H1 (cell line): ENCODE measurements at regions not wholly inside any gene's neighbourhood (a gene's known extent, or its start where the extent isn't known, plus 50 kb on each side); places are given as distances from the start of the nearest gene placed in this dataset.

Source experiments
- CTCF ChIA-PET: fragments of 300-600 bp; sonication (Branson Sonifier 250); formaldehyde crosslinking; loops from one replicate; lab custom pipeline; 2021; ENCODE audit not compliant: partially characterized antibody; lab: Charles Lee
- POLR2A ChIA-PET: fragments of 300-600 bp; sonication (Branson Sonifier 250); formaldehyde crosslinking; loops from one replicate; lab custom pipeline; 2021; ENCODE audit warnings: inconsistent platforms; ENCODE audit not compliant: partially characterized antibody; lab: Charles Lee
- DNase-seq, 2 experiments: peaks; one replicate each; pipeline versions ENCODE4 v3.0.0 to v3.0.0-alpha.2; 2010 to 2022; ENCODE audit warnings: low spot score in 2 of 2, low read depth in 1 of 2, mixed read lengths in 1 of 2
- FAIRE-seq: peaks from 2 replicates; lab custom pipeline; 2011; peaks lifted over from hg19 to GRCh38; lab: Jason Lieb, UNC
- H2AFZ ChIP-seq: 2 replicates; pipeline ENCODE4 v1.8.1; 2012; ENCODE audit warnings: low read length, inconsistent platforms
- H2AK5ac ChIP-seq: 2 replicates; pipeline ENCODE4 v1.6.1; 2013; ENCODE audit warnings: low read depth, low read length
- H2BK120ac ChIP-seq: replicated peaks from 2 replicates; pipeline ENCODE3; 2013; ENCODE audit warnings: low read depth, low read length, inconsistent platforms
- H2BK12ac ChIP-seq: 2 replicates; pipeline ENCODE4 v1.6.1; 2013; ENCODE audit warnings: low read depth, low read length
- H2BK15ac ChIP-seq: 2 replicates; pipeline ENCODE4 v1.6.1; 2013; ENCODE audit warnings: low read length
- H2BK20ac ChIP-seq: 2 replicates; pipeline ENCODE4 v1.6.1; 2013; ENCODE audit warnings: low read length
- H2BK5ac ChIP-seq: 2 replicates; pipeline ENCODE4 v1.6.1; 2013; ENCODE audit warnings: low read depth, low read length
- H3K14ac ChIP-seq: 2 replicates; pipeline ENCODE4 v1.6.1; 2013; ENCODE audit warnings: inconsistent platforms; ENCODE audit not compliant: insufficient read length
- H3K18ac ChIP-seq: 2 replicates; pipeline ENCODE4 v1.6.1; 2013; ENCODE audit warnings: low read length; ENCODE audit errors: extremely low read depth
- H3K23ac ChIP-seq: 2 replicates; pipeline ENCODE4 v1.6.1; 2013; ENCODE audit warnings: inconsistent platforms; ENCODE audit not compliant: insufficient read length
- H3K23me2 ChIP-seq: 2 replicates; pipeline ENCODE4 v1.6.1; 2013; ENCODE audit warnings: low read depth, low read length
- H3K27ac ChIP-seq: 2 replicates; pipeline ENCODE4 v1.6.1; 2011; ENCODE audit warnings: low read depth, low read length, inconsistent platforms
- H3K27me3 ChIP-seq, 4 experiments: replicated peaks in 1 of 4; 1 replicate in 1 of 4; 2 replicates in 3 of 4; pipeline versions ENCODE4 v1.6.1 to v1.8.1; 2011 to 2013; ENCODE audit warnings: low read length in 3 of 4, mild to moderate bottlenecking in 3 of 4, inconsistent platforms in 2 of 4, mixed read lengths in 2 of 4, moderate library complexity in 1 of 4; ENCODE audit not compliant: control insufficient read depth in 3 of 4, insufficient read depth in 3 of 4; ENCODE audit errors: extremely low read depth in 1 of 4
- H3K36me3 ChIP-seq, 4 experiments: 2 replicates each; pipeline versions ENCODE4 v1.6.1 to v1.8.1; 2011 to 2013; ENCODE audit warnings: mild to moderate bottlenecking in 4 of 4, low read length in 3 of 4, moderate library complexity in 2 of 4, control low read depth in 1 of 4, inconsistent platforms in 1 of 4; ENCODE audit not compliant: insufficient read depth in 4 of 4, control insufficient read depth in 2 of 4
- H3K4ac ChIP-seq: replicated peaks from 2 replicates; pipeline ENCODE3; 2013; ENCODE audit warnings: low read length, low read depth, mixed read lengths, inconsistent platforms; ENCODE audit not compliant: insufficient read length
- H3K4me1 ChIP-seq, 4 experiments: replicated peaks in 1 of 4; 1 replicate in 1 of 4; 2 replicates in 3 of 4; pipeline versions ENCODE4 v1.6.1 to v1.8.1; 2011 to 2013; ENCODE audit warnings: low read length in 3 of 4, inconsistent platforms in 2 of 4, mixed read lengths in 1 of 4; ENCODE audit not compliant: insufficient read depth in 4 of 4, control insufficient read depth in 3 of 4
- H3K4me2 ChIP-seq, 2 experiments: 2 replicates each; pipeline versions ENCODE4 v1.6.1 to v1.8.1; 2011 to 2013; ENCODE audit warnings: low read depth in 2 of 2, low read length in 2 of 2, control low read depth in 1 of 2, inconsistent platforms in 1 of 2, mild to moderate bottlenecking in 1 of 2; ENCODE audit not compliant: insufficient read depth in 1 of 2
- H3K4me3 ChIP-seq, 4 experiments: fragments of 200-600, 300-600 bp in 1 of 4; sonication (generic), shearing (Covaris generic), sonication (Bioruptor Twin) in 1 of 4; 2 replicates each; pipeline versions ENCODE4 v1.5.1 to v1.8.1; 2011 to 2016; ENCODE audit warnings: low read length in 4 of 4, low read depth in 3 of 4, control low read depth in 2 of 4, inconsistent platforms in 2 of 4, mild to moderate bottlenecking in 2 of 4, mixed read lengths in 1 of 4, moderate library complexity in 1 of 4; ENCODE audit not compliant: insufficient read depth in 2 of 4; ENCODE audit errors: extremely low read depth in 1 of 4
- H3K56ac ChIP-seq: replicated peaks from 2 replicates; pipeline ENCODE3; 2013; ENCODE audit warnings: low read depth, mild to moderate bottlenecking, mixed read lengths, low read length, inconsistent platforms; ENCODE audit not compliant: insufficient read length
- H3K79me1 ChIP-seq: 2 replicates; pipeline ENCODE4 v1.6.1; 2013; ENCODE audit warnings: low read depth, low read length, control low read depth
- H3K79me2 ChIP-seq, 2 experiments: 2 replicates each; pipeline versions ENCODE4 v1.6.1 to v1.8.1; 2012 to 2013; ENCODE audit warnings: low read length in 2 of 2, mild to moderate bottlenecking in 2 of 2, inconsistent platforms in 1 of 2; ENCODE audit not compliant: insufficient read depth in 2 of 2, control insufficient read depth in 1 of 2
- H3K9ac ChIP-seq, 4 experiments: replicated peaks in 1 of 4; 1 replicate in 1 of 4; 2 replicates in 3 of 4; pipeline versions ENCODE4 v1.6.1 to v1.8.1; 2011 to 2013; ENCODE audit warnings: low read depth in 3 of 4, low read length in 3 of 4, control low read depth in 2 of 4, mild to moderate bottlenecking in 2 of 4, moderate library complexity in 2 of 4, inconsistent platforms in 1 of 4; ENCODE audit errors: extremely low read depth in 1 of 4
- H3K9me3 ChIP-seq, 2 experiments: 2 replicates each; pipeline versions ENCODE4 v1.6.1 to v1.8.1; 2012 to 2013; ENCODE audit warnings: mild to moderate bottlenecking in 2 of 2, moderate library complexity in 2 of 2, control low read depth in 1 of 2, inconsistent platforms in 1 of 2, low read depth in 1 of 2, low read length in 1 of 2, mixed read lengths in 1 of 2; ENCODE audit not compliant: insufficient read depth in 2 of 2
- H4K20me1 ChIP-seq, 2 experiments: replicated peaks in 1 of 2; 2 replicates each; pipeline versions ENCODE3 to v1.8.1; 2011 to 2013; ENCODE audit warnings: inconsistent platforms in 2 of 2, low read length in 2 of 2, mild to moderate bottlenecking in 1 of 2; ENCODE audit not compliant: insufficient read depth in 2 of 2, control insufficient read depth in 1 of 2
- H4K5ac ChIP-seq: 2 replicates; pipeline ENCODE4 v1.6.1; 2013; ENCODE audit warnings: low read length, low read depth, mixed read lengths, inconsistent platforms; ENCODE audit not compliant: insufficient read length
- H4K8ac ChIP-seq: 2 replicates; pipeline ENCODE4 v1.8.0; 2013; ENCODE audit warnings: mild to moderate bottlenecking, moderate library complexity, low read length, inconsistent platforms; ENCODE audit not compliant: insufficient read depth; ENCODE audit errors: extremely low read depth
- H4K91ac ChIP-seq: replicated peaks from 2 replicates; pipeline ENCODE3; 2013; ENCODE audit warnings: low read length, mixed read lengths, inconsistent platforms; ENCODE audit not compliant: insufficient read length
- BRCA1 ChIP-seq: IDR thresholded peaks from 2 replicates; pipeline ENCODE4 v1.6.1; 2012; ENCODE audit warnings: low read depth, low read length, improper control_type of control experiment
- SP2 ChIP-seq: IDR thresholded peaks from 2 replicates; pipeline ENCODE4 v1.6.1; 2012; ENCODE audit warnings: mild to moderate bottlenecking, low read length, inconsistent platforms
- WGBS, 2 experiments: shearing (Covaris generic) in 1 of 2; methylation state at CpG; one replicate each; pipeline versions ENCODE4 v1.1.6 to v1.1.7; 2013 to 2015; ENCODE audit warnings: low lambda C conversion rate in 2 of 2, mixed read lengths in 2 of 2, inconsistent platforms in 1 of 2, low coverage in 1 of 2, missing lambda C conversion rate in 1 of 2; ENCODE audit not compliant: insufficient replicate concordance in 2 of 2, insufficient coverage in 1 of 2, insufficient read length in 1 of 2; ENCODE audit errors: extremely low coverage in 1 of 2, missing lambda C conversion rate in 1 of 2; 5-methylcytosine and 5-hydroxymethylcytosine counted together

GRCh38 chr1:228911225-228912210, 176.2 kb downstream of the RHOU start:
- no peak overlapping the region for H4K5ac ChIP-seq
- H4K8ac ChIP-seq: no peak overlapping the region
- H3K9me3 ChIP-seq: peaks cover 0 to 2% of the 10 kb centered on the region in 2 experiments; a peak in 1 of 4 replicates
- H3K4ac ChIP-seq: no peak overlapping the region
- peaks cover 0 to 9% (median 6%) of the 10 kb centered on the region in 4 experiments; a peak in 4 of 7 replicates for H3K4me1 ChIP-seq
- H3K23ac ChIP-seq: no peak overlapping the region
- peak overlapping the region; percentile 43; the same call in 1 of the 2 replicates for H2AFZ ChIP-seq
- H4K20me1 ChIP-seq: no peaks in the 10 kb centered on the region
- no peak overlapping the region for H3K9ac ChIP-seq
- ChIA-PET CTCF (no interaction called here), POLR2A (no interaction called here)
- H3K36me3 ChIP-seq: no peaks in the 10 kb centered on the region
- H3K18ac ChIP-seq: peak overlapping the region; percentile 48; the same call in 1 of the 2 replicates
- no peak overlapping the region for H3K14ac ChIP-seq
- DNase-seq: peak in 1 of 2 experiments; percentile 43
- no peak overlapping the region for H3K56ac ChIP-seq
- H2BK120ac ChIP-seq: no peak overlapping the region
- H4K91ac ChIP-seq: no peak overlapping the region
- no peak for FAIRE-seq
- H3K79me1 ChIP-seq: no peaks in the 10 kb centered on the region
- no peak overlapping the region for H3K27ac ChIP-seq
- TF ChIP-seq BRCA1: no peak
- no peak for TF ChIP-seq SP2
- no peak overlapping the region for H2BK5ac ChIP-seq
- no peaks in the 10 kb centered on the region for H3K27me3 ChIP-seq
- no peaks in the 10 kb centered on the region for H3K23me2 ChIP-seq
- H3K4me2 ChIP-seq: no peak overlapping the region; a peak in 1 of 4 replicates
- H2BK12ac ChIP-seq: no peak overlapping the region
- 68% methylated on average over 14 of the region's 14 CpGs; no CpG with 5 or more reads in 1 of the 2 experiments for WGBS, 2 experiments
- H3K79me2 ChIP-seq: no peaks in the 10 kb centered on the region
- no peak overlapping the region for H2AK5ac ChIP-seq
- H2BK15ac ChIP-seq: peak overlapping the region; percentile 46; the same call in 1 of the 2 replicates
- no peak overlapping the region for H2BK20ac ChIP-seq
- H3K4me3 ChIP-seq: no peak overlapping the region
